ENCODE measurements at regions not wholly inside any gene's neighbourhood (a gene's known extent, or its start where the extent isn't known, plus 50 kb on each side); places are given as distances from the start of the nearest gene placed in this dataset.

DNA sequence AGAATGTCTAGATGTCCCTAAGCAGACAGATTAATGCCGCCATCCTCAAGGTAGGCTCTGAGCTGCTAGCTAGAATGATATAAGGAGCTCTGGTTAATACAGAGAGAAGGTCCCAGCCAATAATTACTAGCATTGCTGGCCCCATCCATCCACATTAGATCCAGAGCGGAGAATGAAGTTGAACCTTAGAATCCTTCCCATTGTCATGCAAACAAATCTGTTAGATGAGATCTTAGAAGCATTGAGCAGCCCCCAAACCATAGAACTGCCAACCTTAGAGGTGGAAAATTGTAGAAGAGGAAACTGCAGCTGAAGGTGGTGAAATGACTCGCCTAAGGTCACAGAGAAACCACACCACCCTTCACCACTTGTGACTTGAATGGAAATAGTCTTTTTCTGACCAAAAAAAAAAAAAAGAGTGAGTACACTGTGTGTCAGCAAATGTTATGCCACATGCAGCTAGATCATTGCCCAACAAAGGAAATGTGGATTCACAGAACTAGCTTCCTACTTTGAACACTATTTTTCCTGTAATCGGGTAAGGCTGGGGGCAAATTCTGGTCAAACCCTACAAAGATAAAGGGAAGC lies 162.1 kb downstream of the SMIM20 start:
- H3K4me1 ChIP-seq (ENCODE audit: control insufficient read depth in 4 of 4, insufficient read depth in 4 of 4, low read length in 3 of 4) = no peaks in the 10 kb centered on the region
- peak; percentile 12 for TF ChIP-seq SP1 (IDR thresholded peaks at IDR 0.05)
- TF ChIP-seq, protein P1, sequence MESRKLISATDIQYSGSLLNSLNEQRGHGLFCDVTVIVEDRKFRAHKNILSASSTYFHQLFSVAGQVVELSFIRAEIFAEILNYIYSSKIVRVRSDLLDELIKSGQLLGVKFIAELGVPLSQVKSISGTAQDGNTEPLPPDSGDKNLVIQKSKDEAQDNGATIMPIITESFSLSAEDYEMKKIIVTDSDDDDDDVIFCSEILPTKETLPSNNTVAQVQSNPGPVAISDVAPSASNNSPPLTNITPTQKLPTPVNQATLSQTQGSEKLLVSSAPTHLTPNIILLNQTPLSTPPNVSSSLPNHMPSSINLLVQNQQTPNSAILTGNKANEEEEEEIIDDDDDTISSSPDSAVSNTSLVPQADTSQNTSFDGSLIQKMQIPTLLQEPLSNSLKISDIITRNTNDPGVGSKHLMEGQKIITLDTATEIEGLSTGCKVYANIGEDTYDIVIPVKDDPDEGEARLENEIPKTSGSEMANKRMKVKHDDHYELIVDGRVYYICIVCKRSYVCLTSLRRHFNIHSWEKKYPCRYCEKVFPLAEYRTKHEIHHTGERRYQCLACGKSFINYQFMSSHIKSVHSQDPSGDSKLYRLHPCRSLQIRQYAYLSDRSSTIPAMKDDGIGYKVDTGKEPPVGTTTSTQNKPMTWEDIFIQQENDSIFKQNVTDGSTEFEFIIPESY (IDR thresholded peaks at IDR 0.05) = no peak
- TF ChIP-seq RXRA (IDR thresholded peaks at IDR 0.05) = peak in 1 of 2 donors; percentile 28
- 81% methylated on average over 4 of the region's 4 CpGs for WGBS
- peak overlapping the region in 1 of 2 donors; percentile 34 for H3K27ac ChIP-seq (ENCODE audit: low read depth in 1 of 2, low read length in 2 of 2)
- DNase-seq (ENCODE audit: low spot score) = no peak
- H3K36me3 ChIP-seq (ENCODE audit: control insufficient read depth in 4 of 4, insufficient read depth in 3 of 4, low read depth in 1 of 4, low read length in 3 of 4) = no peaks in the 10 kb centered on the region
- no peak overlapping the region for H3K9ac ChIP-seq (ENCODE audit: low read depth in 1 of 2, low read length in 2 of 2)
- peaks cover 0 to 7% (median 0%) of the 10 kb centered on the region in 4 donors for H3K27me3 ChIP-seq (ENCODE audit: control insufficient read depth in 4 of 4, insufficient read depth in 4 of 4, low read length in 3 of 4)
- H3K9me3 ChIP-seq (ENCODE audit: control insufficient read depth in 4 of 4, low read length in 3 of 4) = no peaks in the 10 kb centered on the region
- H3K4me3 ChIP-seq (ENCODE audit: low read depth in 1 of 3, low read length in 3 of 3) = no peak overlapping the region

DNA sequence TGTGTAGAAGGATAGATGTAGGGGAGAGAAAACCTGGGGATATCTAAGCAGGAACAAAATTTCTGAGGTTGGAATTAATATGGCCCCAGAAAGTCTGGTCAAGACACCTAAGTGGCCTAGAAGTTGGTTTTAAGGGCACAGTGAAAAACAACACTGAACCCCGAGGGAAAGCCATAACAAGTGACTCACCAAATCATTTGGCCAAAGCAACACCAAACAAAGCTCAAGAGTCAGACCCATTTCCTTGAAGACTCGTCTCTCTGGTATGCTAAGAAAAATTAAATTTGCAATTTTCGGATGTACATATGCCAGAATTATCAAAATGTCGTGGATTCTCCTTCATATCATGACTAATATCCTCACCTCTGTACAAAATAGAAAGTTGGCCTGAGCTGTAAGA lies 162.9 kb downstream of the SMIM20 start:
- no peaks in the 10 kb centered on the region for H3K36me3 ChIP-seq (ENCODE audit: control insufficient read depth in 4 of 4, insufficient read depth in 3 of 4, low read depth in 1 of 4, low read length in 3 of 4)
- WGBS = 83% methylated on average over 4 of the region's 4 CpGs
- no peak for TF ChIP-seq TAF1 (conservative IDR thresholded peaks at IDR 0.05)
- no peak for TF ChIP-seq FOXA1 (IDR thresholded peaks at IDR 0.05)
- no peak for TF ChIP-seq GABPA (IDR thresholded peaks at IDR 0.05 in 1 of 2, conservative IDR thresholded peaks at IDR 0.05 in 1 of 2)
- no peak for TF ChIP-seq RAD21 (IDR thresholded peaks at IDR 0.05)
- no peak for TF ChIP-seq ATF3 (IDR thresholded peaks at IDR 0.05)
- TF ChIP-seq SP1 (IDR thresholded peaks at IDR 0.05) = no peak
- no peak for TF ChIP-seq HNF4A (conservative IDR thresholded peaks at IDR 0.05)
- no peak for TF ChIP-seq CTCF (IDR thresholded peaks at IDR 0.05; ENCODE audit: low read depth, low read length, missing input control)
- TF ChIP-seq RXRA (IDR thresholded peaks at IDR 0.05) = no peak
- TF ChIP-seq, protein P1 (IDR thresholded peaks at IDR 0.05) = no peak
- no peak for TF ChIP-seq EGR1 (IDR thresholded peaks at IDR 0.05; ENCODE audit: low read depth in 2 of 2)
- TF ChIP-seq, protein P2, sequence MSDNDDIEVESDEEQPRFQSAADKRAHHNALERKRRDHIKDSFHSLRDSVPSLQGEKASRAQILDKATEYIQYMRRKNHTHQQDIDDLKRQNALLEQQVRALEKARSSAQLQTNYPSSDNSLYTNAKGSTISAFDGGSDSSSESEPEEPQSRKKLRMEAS (IDR thresholded peaks at IDR 0.05) = no peak
- no peak for TF ChIP-seq YY1 (IDR thresholded peaks at IDR 0.05)
- no peak for TF ChIP-seq NR2F2 (IDR thresholded peaks at IDR 0.05)
- TF ChIP-seq, protein P3, sequence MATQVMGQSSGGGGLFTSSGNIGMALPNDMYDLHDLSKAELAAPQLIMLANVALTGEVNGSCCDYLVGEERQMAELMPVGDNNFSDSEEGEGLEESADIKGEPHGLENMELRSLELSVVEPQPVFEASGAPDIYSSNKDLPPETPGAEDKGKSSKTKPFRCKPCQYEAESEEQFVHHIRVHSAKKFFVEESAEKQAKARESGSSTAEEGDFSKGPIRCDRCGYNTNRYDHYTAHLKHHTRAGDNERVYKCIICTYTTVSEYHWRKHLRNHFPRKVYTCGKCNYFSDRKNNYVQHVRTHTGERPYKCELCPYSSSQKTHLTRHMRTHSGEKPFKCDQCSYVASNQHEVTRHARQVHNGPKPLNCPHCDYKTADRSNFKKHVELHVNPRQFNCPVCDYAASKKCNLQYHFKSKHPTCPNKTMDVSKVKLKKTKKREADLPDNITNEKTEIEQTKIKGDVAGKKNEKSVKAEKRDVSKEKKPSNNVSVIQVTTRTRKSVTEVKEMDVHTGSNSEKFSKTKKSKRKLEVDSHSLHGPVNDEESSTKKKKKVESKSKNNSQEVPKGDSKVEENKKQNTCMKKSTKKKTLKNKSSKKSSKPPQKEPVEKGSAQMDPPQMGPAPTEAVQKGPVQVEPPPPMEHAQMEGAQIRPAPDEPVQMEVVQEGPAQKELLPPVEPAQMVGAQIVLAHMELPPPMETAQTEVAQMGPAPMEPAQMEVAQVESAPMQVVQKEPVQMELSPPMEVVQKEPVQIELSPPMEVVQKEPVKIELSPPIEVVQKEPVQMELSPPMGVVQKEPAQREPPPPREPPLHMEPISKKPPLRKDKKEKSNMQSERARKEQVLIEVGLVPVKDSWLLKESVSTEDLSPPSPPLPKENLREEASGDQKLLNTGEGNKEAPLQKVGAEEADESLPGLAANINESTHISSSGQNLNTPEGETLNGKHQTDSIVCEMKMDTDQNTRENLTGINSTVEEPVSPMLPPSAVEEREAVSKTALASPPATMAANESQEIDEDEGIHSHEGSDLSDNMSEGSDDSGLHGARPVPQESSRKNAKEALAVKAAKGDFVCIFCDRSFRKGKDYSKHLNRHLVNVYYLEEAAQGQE (IDR thresholded peaks at IDR 0.05) = no peak
- no peak for TF ChIP-seq JUND (IDR thresholded peaks at IDR 0.05)
- TF ChIP-seq HNF4G (IDR thresholded peaks at IDR 0.05) = no peak
- no peak for TF ChIP-seq FOXA2 (IDR thresholded peaks at IDR 0.05)
- H3K4me1 ChIP-seq (ENCODE audit: control insufficient read depth in 4 of 4, insufficient read depth in 4 of 4, low read length in 3 of 4) = no peaks in the 10 kb centered on the region
- DNase-seq (ENCODE audit: low spot score) = no peak
- no peak overlapping the region for H3K27ac ChIP-seq (ENCODE audit: low read depth in 1 of 2, low read length in 2 of 2)
- H3K4me3 ChIP-seq (ENCODE audit: low read depth in 1 of 3, low read length in 3 of 3) = no peak overlapping the region
- H3K27me3 ChIP-seq (ENCODE audit: control insufficient read depth in 4 of 4, insufficient read depth in 4 of 4, low read length in 3 of 4) = peaks cover 0 to 8% (median 0%) of the 10 kb centered on the region in 4 donors
- H3K9me3 ChIP-seq (ENCODE audit: control insufficient read depth in 4 of 4, low read length in 3 of 4) = no peaks in the 10 kb centered on the region
- no peak overlapping the region for H3K9ac ChIP-seq (ENCODE audit: low read depth in 1 of 2, low read length in 2 of 2)

All from liver (tissue), 8 donors.